ENCODE measurements at regions not wholly inside any gene's neighbourhood (a gene's known extent, or its start where the extent isn't known, plus 50 kb on each side); places are given as distances from the start of the nearest gene placed in this dataset.

DNA sequence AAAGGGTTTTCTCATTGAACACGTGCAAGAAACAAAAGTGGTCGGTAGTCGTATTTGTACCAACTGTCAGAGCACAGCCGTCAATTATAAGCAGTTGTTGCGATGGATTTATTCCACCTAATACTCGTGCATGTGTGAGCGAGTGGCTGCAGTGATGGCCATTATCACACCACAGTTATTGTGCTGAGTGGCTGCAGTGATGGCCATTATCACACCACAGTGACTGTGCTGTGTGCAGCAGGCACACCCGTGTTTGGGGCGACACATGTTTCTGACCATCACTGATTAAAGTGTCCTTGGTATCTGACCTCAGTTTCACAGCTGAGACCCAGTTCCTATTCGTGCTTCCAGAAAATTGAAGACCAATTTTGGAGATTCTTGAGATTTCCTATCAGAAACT is 142.9 kb upstream of the PFKP start:
- peaks cover 0 to 3% of the 10 kb centered on the region in 2 donors for H3K4me1 ChIP-seq
- no peaks in the 10 kb centered on the region for H3K36me3 ChIP-seq
- H3K27ac ChIP-seq = no peak overlapping the region
- intact Hi-C loops (cut with DNase I; ENCODE audit: low total_unique reads) = no loop called here
- no peak for DNase-seq (ENCODE audit: low spot score in 2 of 2)
- no peak overlapping the region for H3K4me3 ChIP-seq
- peaks cover 0 to 9% of the 10 kb centered on the region in 2 donors for H3K27me3 ChIP-seq
- H3K9me3 ChIP-seq = no peaks in the 10 kb centered on the region
- TF ChIP-seq POLR2AphosphoS5 (IDR thresholded peaks at IDR 0.05) (no peak), POLR2A (IDR thresholded peaks at IDR 0.05) (no peak)
- TF ChIP-seq, protein P1, sequence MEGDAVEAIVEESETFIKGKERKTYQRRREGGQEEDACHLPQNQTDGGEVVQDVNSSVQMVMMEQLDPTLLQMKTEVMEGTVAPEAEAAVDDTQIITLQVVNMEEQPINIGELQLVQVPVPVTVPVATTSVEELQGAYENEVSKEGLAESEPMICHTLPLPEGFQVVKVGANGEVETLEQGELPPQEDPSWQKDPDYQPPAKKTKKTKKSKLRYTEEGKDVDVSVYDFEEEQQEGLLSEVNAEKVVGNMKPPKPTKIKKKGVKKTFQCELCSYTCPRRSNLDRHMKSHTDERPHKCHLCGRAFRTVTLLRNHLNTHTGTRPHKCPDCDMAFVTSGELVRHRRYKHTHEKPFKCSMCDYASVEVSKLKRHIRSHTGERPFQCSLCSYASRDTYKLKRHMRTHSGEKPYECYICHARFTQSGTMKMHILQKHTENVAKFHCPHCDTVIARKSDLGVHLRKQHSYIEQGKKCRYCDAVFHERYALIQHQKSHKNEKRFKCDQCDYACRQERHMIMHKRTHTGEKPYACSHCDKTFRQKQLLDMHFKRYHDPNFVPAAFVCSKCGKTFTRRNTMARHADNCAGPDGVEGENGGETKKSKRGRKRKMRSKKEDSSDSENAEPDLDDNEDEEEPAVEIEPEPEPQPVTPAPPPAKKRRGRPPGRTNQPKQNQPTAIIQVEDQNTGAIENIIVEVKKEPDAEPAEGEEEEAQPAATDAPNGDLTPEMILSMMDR (IDR thresholded peaks at IDR 0.05) = no peak

DNA sequence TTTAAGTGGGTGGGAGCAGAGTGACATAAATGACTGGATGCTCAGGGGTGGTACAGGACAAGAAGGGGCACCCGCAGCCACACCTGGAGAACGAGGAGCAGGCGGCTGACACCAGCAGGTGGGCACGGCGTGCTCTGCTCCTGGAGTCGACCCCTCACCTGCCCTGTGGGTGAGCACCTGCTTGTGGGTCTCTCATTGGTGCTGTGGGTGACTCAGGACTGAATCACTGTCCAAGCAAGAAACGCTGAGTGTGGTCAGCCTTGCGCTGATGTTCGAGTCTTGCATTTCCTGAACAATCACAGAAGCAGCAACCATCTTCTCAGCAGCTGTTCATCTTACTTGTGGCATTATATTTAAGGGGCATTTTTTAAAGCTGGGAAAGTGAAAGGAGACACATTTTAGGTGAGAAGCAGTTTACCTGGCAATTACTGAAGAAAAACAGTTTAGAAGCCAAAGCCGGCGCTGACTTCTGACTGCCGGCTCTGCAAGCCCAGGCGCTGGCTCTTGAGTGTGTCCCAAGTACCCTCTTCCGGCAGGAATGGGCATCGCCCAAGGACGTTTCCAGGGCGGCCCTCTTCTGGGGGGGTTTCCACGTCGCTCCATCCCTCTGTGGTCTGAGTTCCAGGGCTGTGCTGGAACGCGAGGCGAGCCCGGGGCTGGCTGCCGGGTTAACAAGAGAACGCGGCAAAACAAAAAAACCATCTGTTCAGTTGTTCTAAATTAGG is 145.2 kb upstream of the PFKP start:
- Histone ChIP-seq H3K27me3 (peaks cover 0 to 17% of the 10 kb centered on the region in 2 donors), H3K4me1 (peaks cover 0 to 3% of the 10 kb centered on the region in 2 donors), H3K27ac (no peak overlapping the region), H3K36me3 (no peaks in the 10 kb centered on the region), H3K4me3 (no peak overlapping the region), H3K9me3 (no peaks in the 10 kb centered on the region)
- TF ChIP-seq, protein P1 (IDR thresholded peaks at IDR 0.05) = no peak
- TF ChIP-seq POLR2AphosphoS5 (IDR thresholded peaks at IDR 0.05) (no peak), POLR2A (IDR thresholded peaks at IDR 0.05) (no peak)
- intact Hi-C loops (cut with DNase I; ENCODE audit: low total_unique reads) = no loop called here
- no peak for DNase-seq (ENCODE audit: low spot score in 2 of 2)

DNA sequence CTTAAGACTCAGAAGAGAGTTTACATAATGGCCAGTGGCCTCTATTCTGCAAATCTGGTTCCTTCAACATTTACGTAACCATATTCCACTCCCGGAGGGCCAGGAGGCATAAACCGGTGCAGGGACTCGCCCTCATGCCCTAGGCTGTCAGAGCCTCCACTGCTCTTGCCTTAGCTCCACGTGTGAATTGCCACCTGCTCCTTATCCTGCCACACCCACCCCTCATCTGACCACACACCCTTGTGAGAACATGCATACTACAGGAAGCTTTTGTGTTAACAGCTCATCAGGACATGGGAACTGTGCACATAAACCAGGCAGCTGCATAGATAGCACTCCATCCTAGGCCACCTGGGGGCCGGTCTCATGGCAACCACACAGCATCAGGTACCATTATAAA is 146.7 kb upstream of the PFKP start:
- intact Hi-C loops (cut with DNase I; ENCODE audit: low total_unique reads) = no loop called here

DNA sequence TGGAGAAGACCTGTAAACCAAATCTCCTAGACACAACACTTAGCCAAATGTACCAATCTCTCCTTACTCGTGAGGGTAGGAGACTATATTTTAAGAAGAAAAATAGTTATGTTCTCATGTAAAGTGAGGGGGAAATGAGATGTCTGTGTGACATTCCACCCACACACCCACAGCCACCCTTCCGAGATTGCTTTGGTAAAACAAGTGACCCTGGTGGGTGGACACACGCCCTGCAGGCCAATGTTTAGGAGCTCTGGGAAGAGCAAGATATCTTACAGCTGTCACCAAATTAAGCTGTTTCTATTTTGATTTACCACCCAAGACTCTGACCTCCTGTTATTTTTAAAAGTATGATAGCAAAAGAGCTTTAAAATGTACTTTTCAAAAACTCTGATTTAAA is 147.2 kb upstream of the PFKP start:
- Histone ChIP-seq H3K27ac (no peak overlapping the region), H3K4me3 (no peak overlapping the region), H3K27me3 (peaks cover 0 to 17% of the 10 kb centered on the region in 2 donors), H3K4me1 (no peaks in the 10 kb centered on the region), H3K36me3 (no peaks in the 10 kb centered on the region), H3K9me3 (no peaks in the 10 kb centered on the region)
- TF ChIP-seq, protein P1 (IDR thresholded peaks at IDR 0.05) = no peak
- no peak for TF ChIP-seq POLR2AphosphoS5 (IDR thresholded peaks at IDR 0.05)
- DNase-seq (ENCODE audit: low spot score in 2 of 2) = no peak
- intact Hi-C loops (cut with DNase I; ENCODE audit: low total_unique reads) = no loop called here

More for the DNA sequence above, 146.7 kb upstream of the PFKP start:
- Histone ChIP-seq H3K27me3 (peaks cover 0 to 17% of the 10 kb centered on the region in 2 donors), H3K27ac (no peak overlapping the region), H3K9me3 (no peaks in the 10 kb centered on the region), H3K36me3 (no peaks in the 10 kb centered on the region), H3K4me3 (no peak overlapping the region), H3K4me1 (peaks cover 0 to 3% of the 10 kb centered on the region in 2 donors)
- TF ChIP-seq POLR2A (IDR thresholded peaks at IDR 0.05) (no peak), POLR2AphosphoS5 (IDR thresholded peaks at IDR 0.05) (no peak)
- TF ChIP-seq, protein P1 (IDR thresholded peaks at IDR 0.05) = no peak
- DNase-seq (ENCODE audit: low spot score in 2 of 2) = no peak

DNA sequence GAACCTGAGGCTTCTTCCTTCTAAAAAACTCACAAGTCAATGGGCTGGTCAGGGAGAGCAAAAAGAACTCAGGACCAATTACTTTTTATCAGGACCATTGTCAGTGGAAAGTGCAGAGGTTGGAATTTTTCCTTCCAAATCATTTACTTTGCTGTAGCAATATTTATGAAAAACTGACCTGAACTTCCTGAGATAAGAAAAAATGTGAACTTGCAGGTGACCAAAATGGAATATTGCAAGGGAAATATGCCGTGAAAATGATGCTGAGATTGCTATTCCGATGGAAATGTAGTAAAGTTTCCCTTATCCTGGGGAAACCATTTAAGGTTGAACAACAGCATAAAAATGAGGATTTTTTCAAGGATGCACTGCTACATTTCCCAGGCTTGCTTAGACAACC is 148.3 kb upstream of the PFKP start:
- H3K4me1 ChIP-seq = no peaks in the 10 kb centered on the region
- TF ChIP-seq, protein P1 (IDR thresholded peaks at IDR 0.05) = no peak
- TF ChIP-seq POLR2A (IDR thresholded peaks at IDR 0.05) (no peak), POLR2AphosphoS5 (IDR thresholded peaks at IDR 0.05) (no peak)
- peaks cover 0 to 17% of the 10 kb centered on the region in 2 donors for H3K27me3 ChIP-seq
- intact Hi-C loops (cut with DNase I; ENCODE audit: low total_unique reads) = no loop called here
- no peak for DNase-seq (ENCODE audit: low spot score in 2 of 2)
- no peak overlapping the region for H3K4me3 ChIP-seq
- no peak overlapping the region for H3K27ac ChIP-seq
- H3K36me3 ChIP-seq = no peaks in the 10 kb centered on the region
- H3K9me3 ChIP-seq = no peaks in the 10 kb centered on the region
